IMR-90 (cell line): ENCODE measurements at regions not wholly inside any gene's neighbourhood (a gene's known extent, or its start where the extent isn't known, plus 50 kb on each side); places are given as distances from the start of the nearest gene placed in this dataset.
A peak's percentile ranks its signal among the peaks of the same experiment; 100 is the strongest.

Experiments used
- ATAC-seq: fragments of 200-7000 bp; cut with Tn5 transposase; 2 replicates; pipeline ENCODE4 v1.9.1; 2020; ENCODE audit warnings: low read depth, mild to moderate bottlenecking, moderate library complexity
- BruUV-seq: library from RNA; stranded (reverse); fragments of 400-500 nt; replicated peaks from 2 replicates; lab custom pipeline; 2021; lab: Mats Ljungman, UMichigan
- CTCF ChIA-PET: fragments of 300-600 bp; formaldehyde crosslinking; extraction: SDS; loops from one replicate; lab custom pipeline; 2021; ENCODE audit warnings: antibody characterized with exemption; lab: Yijun Ruan, JAX
- POLR2A ChIA-PET: fragments of 300-600 bp; sonication (Branson Sonifier 250); formaldehyde crosslinking; loops from one replicate; lab custom pipeline; 2022; ENCODE audit warnings: antibody characterized with exemption; ENCODE audit not compliant: unreplicated experiment; lab: Charles Lee
- DNase-seq: peaks from one replicate; pipeline ENCODE4 v3.0.0; 2013
- H2AFZ ChIP-seq: replicated peaks from 2 replicates; pipeline ENCODE3; 2013; ENCODE audit warnings: low read length, mild to moderate bottlenecking; ENCODE audit not compliant: poor library complexity
- H2AK5ac ChIP-seq: 2 replicates; pipeline ENCODE4 v1.6.1; 2013; ENCODE audit warnings: low read depth, low read length, inconsistent platforms
- H2AK9ac ChIP-seq: replicated peaks from 2 replicates; pipeline ENCODE3; 2013; ENCODE audit warnings: mild to moderate bottlenecking, low read depth, low read length, moderate library complexity; ENCODE audit not compliant: poor library complexity
- H2BK120ac ChIP-seq: 2 replicates; pipeline ENCODE4 v1.6.1; 2013; ENCODE audit warnings: low read depth, low read length, inconsistent platforms
- H2BK15ac ChIP-seq: 3 replicates; pipeline ENCODE4 v1.6.1; 2013; ENCODE audit warnings: low read depth, low read length, inconsistent platforms
- H2BK20ac ChIP-seq: 2 replicates; pipeline ENCODE4 v1.6.1; 2013; ENCODE audit warnings: low read depth, mild to moderate bottlenecking, inconsistent platforms, low read length, moderate library complexity
- H2BK5ac ChIP-seq: 2 replicates; pipeline ENCODE4 v1.6.1; 2013; ENCODE audit warnings: mild to moderate bottlenecking, low read depth, low read length, inconsistent platforms; ENCODE audit not compliant: poor library complexity, severe bottlenecking
- H3K14ac ChIP-seq: replicated peaks from 2 replicates; pipeline ENCODE4 v1.6.1; 2013; ENCODE audit warnings: low read depth, low read length, inconsistent platforms
- H3K18ac ChIP-seq: 2 replicates; pipeline ENCODE4 v1.6.1; 2013; ENCODE audit warnings: low read depth, low read length, control low read depth
- H3K23ac ChIP-seq: 2 replicates; pipeline ENCODE4 v1.6.1; 2013; ENCODE audit warnings: low read depth, low read length, inconsistent platforms
- H3K27ac ChIP-seq: 2 replicates; pipeline ENCODE4 v1.5.1; 2013; ENCODE audit warnings: mild to moderate bottlenecking, control low read depth, low read length; ENCODE audit not compliant: insufficient read depth
- H3K27me3 ChIP-seq: 2 replicates; pipeline ENCODE4 v1.6.1; 2013; ENCODE audit warnings: low read length; ENCODE audit not compliant: control insufficient read depth, insufficient read depth
- H3K36me3 ChIP-seq: 2 replicates; pipeline ENCODE4 v1.6.1; 2013; ENCODE audit warnings: low read length, mixed read lengths; ENCODE audit not compliant: control insufficient read depth, insufficient read depth
- H3K4ac ChIP-seq: 2 replicates; pipeline ENCODE4 v1.6.1; 2013; ENCODE audit warnings: low read depth, low read length, inconsistent platforms
- H3K4me1 ChIP-seq: 2 replicates; pipeline ENCODE4 v1.6.1; 2013; ENCODE audit warnings: low read length, mixed read lengths; ENCODE audit not compliant: control insufficient read depth, insufficient read depth
- H3K4me2 ChIP-seq: 2 replicates; pipeline ENCODE4 v1.6.1; 2013; ENCODE audit warnings: low read depth, mild to moderate bottlenecking, control low read depth, low read length, moderate library complexity
- H3K4me3 ChIP-seq: 2 replicates; pipeline ENCODE4 v1.5.1; 2013; ENCODE audit warnings: low read depth, mild to moderate bottlenecking, control low read depth, low read length, moderate library complexity; ENCODE audit not compliant: insufficient read depth
- H3K56ac ChIP-seq: 2 replicates; pipeline ENCODE4 v1.6.1; 2013; ENCODE audit warnings: low read length, inconsistent platforms; ENCODE audit not compliant: insufficient read depth; ENCODE audit errors: extremely low read depth
- H3K79me1 ChIP-seq, 2 experiments: 2 replicates each; pipeline ENCODE4 v1.6.1; 2013; ENCODE audit warnings: low read length in 2 of 2, inconsistent platforms in 1 of 2, low read depth in 1 of 2
- H3K9ac ChIP-seq: 2 replicates; pipeline ENCODE4 v1.6.1; 2013; ENCODE audit warnings: low read depth, low read length, control low read depth
- H3K9me1 ChIP-seq: 2 replicates; pipeline ENCODE4 v1.6.1; 2013; ENCODE audit warnings: low read length, inconsistent platforms; ENCODE audit not compliant: insufficient read depth
- H3K9me3 ChIP-seq: 2 replicates; pipeline ENCODE4 v1.6.1; 2013; ENCODE audit warnings: low read length; ENCODE audit not compliant: control insufficient read depth, insufficient read depth
- H4K20me1 ChIP-seq: 2 replicates; pipeline ENCODE4 v1.6.1; 2013; ENCODE audit warnings: low read length, inconsistent platforms; ENCODE audit not compliant: insufficient read depth
- H4K5ac ChIP-seq: 2 replicates; pipeline ENCODE4 v1.6.1; 2013; ENCODE audit warnings: mild to moderate bottlenecking, low read depth, low read length, control low read depth
- H4K8ac ChIP-seq, 2 experiments: 2 replicates each; pipeline ENCODE4 v1.6.1; 2013; ENCODE audit warnings: low read depth in 2 of 2, low read length in 2 of 2, control low read depth in 1 of 2, inconsistent platforms in 1 of 2
- H4K91ac ChIP-seq: 2 replicates; pipeline ENCODE4 v1.6.1; 2013; ENCODE audit warnings: low read depth, low read length, inconsistent platforms; ENCODE audit not compliant: insufficient read depth
- BHLHE40 ChIP-seq: fragments of 150-350 bp; IDR thresholded peaks from 2 replicates; pipeline ENCODE4 v1.6.1; 2016; ENCODE audit warnings: mild to moderate bottlenecking, low read depth, low read length
- CEBPB ChIP-seq: IDR thresholded peaks from 2 replicates; pipeline ENCODE4 v1.6.1; 2012; ENCODE audit warnings: low read depth, low read length, improper control_type of control experiment
- CHD1 ChIP-seq: IDR thresholded peaks from 2 replicates; pipeline ENCODE4 v1.6.1; 2012; ENCODE audit warnings: low read depth, low read length, improper control_type of control experiment
- FOS ChIP-seq: fragments of 150-350 bp; IDR thresholded peaks from 2 replicates; pipeline ENCODE4 v1.6.1; 2016; ENCODE audit warnings: low read depth, low read length
- MAFK ChIP-seq: IDR thresholded peaks from 2 replicates; pipeline ENCODE4 v1.6.1; 2012; ENCODE audit warnings: low read depth, low read length, improper control_type of control experiment
- MAZ ChIP-seq: IDR thresholded peaks from 2 replicates; pipeline ENCODE4 v1.6.1; 2012; ENCODE audit warnings: low read depth, mild to moderate bottlenecking, low read length, improper control_type of control experiment, moderate library complexity, borderline replicate concordance
- MXI1 ChIP-seq: IDR thresholded peaks from 2 replicates; pipeline ENCODE4 v1.6.1; 2012; ENCODE audit warnings: low read depth, mild to moderate bottlenecking, low read length, moderate library complexity, borderline replicate concordance
- NFE2L2 ChIP-seq: fragments of 150-350 bp; IDR thresholded peaks from 2 replicates; pipeline ENCODE4 v1.6.1; 2016; ENCODE audit warnings: low read depth, mild to moderate bottlenecking, low read length
- POLR2A ChIP-seq: IDR thresholded peaks from 2 replicates; pipeline ENCODE4 v1.6.1; 2012; ENCODE audit warnings: mild to moderate bottlenecking, low read depth, low read length
- RAD21 ChIP-seq: IDR thresholded peaks from 2 replicates; pipeline ENCODE4 v1.6.1; 2012; ENCODE audit warnings: low read length, improper control_type of control experiment
- RCOR1 ChIP-seq: IDR thresholded peaks from 2 replicates; pipeline ENCODE4 v1.6.1; 2012; ENCODE audit warnings: mild to moderate bottlenecking, low read length, improper control_type of control experiment; ENCODE audit not compliant: insufficient replicate concordance
- RFX5 ChIP-seq: IDR thresholded peaks from 2 replicates; pipeline ENCODE4 v1.8.0; 2012; ENCODE audit warnings: low read depth, mild to moderate bottlenecking, low read length, moderate library complexity
- SMC3 ChIP-seq: fragments of 150-350 bp; IDR thresholded peaks from 2 replicates; pipeline ENCODE4 v1.6.1; 2016; ENCODE audit warnings: low read depth, mild to moderate bottlenecking, antibody characterized with exemption, low read length, moderate library complexity
- WGBS, 2 experiments: methylation state at CpG; one replicate each; pipeline versions ENCODE4 v1.1.5 to v1.1.7; 2013; ENCODE audit warnings: missing lambda C conversion rate in 2 of 2; ENCODE audit not compliant: insufficient read length in 1 of 2; ENCODE audit errors: extremely low coverage in 2 of 2; 5-methylcytosine and 5-hydroxymethylcytosine counted together
- dilution Hi-C: fragments of 300-500 bp; cut with HindIII; formaldehyde crosslinking; loops from one replicate; pipeline ENCODE4 v1.14.3; 2018; ENCODE audit warnings: low sequenced_read_pairs; ENCODE audit not compliant: unreplicated experiment
- in situ Hi-C: fragments of 300-500 bp; cut with MboI; formaldehyde crosslinking; loops from 3 replicates; pipeline ENCODE4 v1.14.3; 2019; ENCODE audit warnings: low sequenced_read_pairs, inconsistent platforms, mixed read lengths
- intact Hi-C: fragments of 100-400 bp; cut with micrococcal nuclease; formaldehyde crosslinking; loops from 2 replicates; pipeline ENCODE4 v1.10.0; 2022
- TF ChIP-seq, protein P1 (sequence below): fragments of 150-350 bp; IDR thresholded peaks from 2 replicates; pipeline ENCODE4 v1.6.1; 2017; ENCODE audit warnings: mild to moderate bottlenecking, antibody characterized with exemption, low read length, low read depth
- TF ChIP-seq, protein P2 (sequence below): conservative IDR thresholded peaks from 2 replicates; pipeline ENCODE4 v1.5.1; 2012; ENCODE audit warnings: mild to moderate bottlenecking, low read depth, low read length, improper control_type of control experiment
- TF ChIP-seq, protein P3 (sequence below): fragments of 150-350 bp; IDR thresholded peaks from 2 replicates; pipeline ENCODE4 v1.6.1; 2016; ENCODE audit warnings: low read depth, mild to moderate bottlenecking, low read length, moderate library complexity, borderline replicate concordance

DNA sequence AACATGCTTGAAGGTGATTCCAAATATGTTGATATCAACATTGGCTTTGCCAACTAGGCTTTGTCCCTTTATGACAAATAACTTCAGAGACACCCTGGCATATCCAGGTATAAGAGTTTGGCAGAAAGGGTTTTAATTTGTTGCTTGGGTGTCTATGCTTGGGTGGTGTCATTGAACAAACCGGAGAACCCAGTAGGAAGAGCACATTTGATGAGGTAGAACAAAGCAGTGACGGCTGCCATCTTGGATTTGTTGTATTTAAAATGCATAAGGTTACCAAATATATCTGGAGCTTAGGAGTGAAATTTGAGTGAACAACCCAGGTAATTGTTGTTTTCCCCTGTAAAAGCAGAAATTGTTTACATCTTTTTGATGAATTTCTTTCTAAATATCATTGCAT is 503.7 kb upstream of the JARID2 start:
- H3K36me3 ChIP-seq = no peaks in the 10 kb centered on the region
- no peak overlapping the region for H3K23ac ChIP-seq
- intact Hi-C loops = loop anchor here (5.0 kb wide), 1 partner anchor 505 kb away; the partner anchor contains the start of gene JARID2
- H3K56ac ChIP-seq = peak overlapping the region; percentile 35; the same call in 1 of the 2 replicates
- H3K4me1 ChIP-seq = peaks cover 9% of the 10 kb centered on the region
- no peaks in the 10 kb centered on the region for H4K20me1 ChIP-seq
- H2AFZ ChIP-seq = no peak overlapping the region
- H3K4ac ChIP-seq = peak overlapping the region; percentile 67; the same call in 1 of the 2 replicates
- H4K8ac ChIP-seq = peak overlapping the region; percentile 87 to 98; a peak in 3 of 4 replicates
- H3K4me2 ChIP-seq = no peak overlapping the region
- H3K9me1 ChIP-seq = peaks cover 15% of the 10 kb centered on the region
- peak overlapping the region; percentile 99 for H2BK5ac ChIP-seq
- CTCF ChIA-PET = no interaction called here
- H3K27ac ChIP-seq = no peak overlapping the region
- WGBS, 2 experiments = no CpG with 5 or more reads among the region's 2 CpGs
- H4K5ac ChIP-seq = no peak overlapping the region
- peak overlapping the region; percentile 7; the same call in 1 of the 2 replicates for H3K18ac ChIP-seq
- no peak overlapping the region for H2AK9ac ChIP-seq
- H4K91ac ChIP-seq = peak overlapping the region; percentile 97; the same call in 1 of the 2 replicates
- no peak for DNase-seq
- H2BK15ac ChIP-seq = peak overlapping the region; percentile 98
- H3K4me3 ChIP-seq = no peak overlapping the region
- in situ Hi-C loops = no loop called here
- dilution Hi-C loops = no loop called here
- H2AK5ac ChIP-seq = peak overlapping the region; percentile 81
- TF ChIP-seq FOS = no peak
- TF ChIP-seq, protein P1, sequence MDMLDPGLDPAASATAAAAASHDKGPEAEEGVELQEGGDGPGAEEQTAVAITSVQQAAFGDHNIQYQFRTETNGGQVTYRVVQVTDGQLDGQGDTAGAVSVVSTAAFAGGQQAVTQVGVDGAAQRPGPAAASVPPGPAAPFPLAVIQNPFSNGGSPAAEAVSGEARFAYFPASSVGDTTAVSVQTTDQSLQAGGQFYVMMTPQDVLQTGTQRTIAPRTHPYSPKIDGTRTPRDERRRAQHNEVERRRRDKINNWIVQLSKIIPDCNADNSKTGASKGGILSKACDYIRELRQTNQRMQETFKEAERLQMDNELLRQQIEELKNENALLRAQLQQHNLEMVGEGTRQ = no peak
- no peak for TF ChIP-seq RCOR1
- TF ChIP-seq RAD21 = no peak
- no peak for TF ChIP-seq NFE2L2
- TF ChIP-seq, protein P2, sequence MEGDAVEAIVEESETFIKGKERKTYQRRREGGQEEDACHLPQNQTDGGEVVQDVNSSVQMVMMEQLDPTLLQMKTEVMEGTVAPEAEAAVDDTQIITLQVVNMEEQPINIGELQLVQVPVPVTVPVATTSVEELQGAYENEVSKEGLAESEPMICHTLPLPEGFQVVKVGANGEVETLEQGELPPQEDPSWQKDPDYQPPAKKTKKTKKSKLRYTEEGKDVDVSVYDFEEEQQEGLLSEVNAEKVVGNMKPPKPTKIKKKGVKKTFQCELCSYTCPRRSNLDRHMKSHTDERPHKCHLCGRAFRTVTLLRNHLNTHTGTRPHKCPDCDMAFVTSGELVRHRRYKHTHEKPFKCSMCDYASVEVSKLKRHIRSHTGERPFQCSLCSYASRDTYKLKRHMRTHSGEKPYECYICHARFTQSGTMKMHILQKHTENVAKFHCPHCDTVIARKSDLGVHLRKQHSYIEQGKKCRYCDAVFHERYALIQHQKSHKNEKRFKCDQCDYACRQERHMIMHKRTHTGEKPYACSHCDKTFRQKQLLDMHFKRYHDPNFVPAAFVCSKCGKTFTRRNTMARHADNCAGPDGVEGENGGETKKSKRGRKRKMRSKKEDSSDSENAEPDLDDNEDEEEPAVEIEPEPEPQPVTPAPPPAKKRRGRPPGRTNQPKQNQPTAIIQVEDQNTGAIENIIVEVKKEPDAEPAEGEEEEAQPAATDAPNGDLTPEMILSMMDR = no peak
- TF ChIP-seq MAFK = no peak
- no peak for TF ChIP-seq SMC3
- TF ChIP-seq, protein P3, sequence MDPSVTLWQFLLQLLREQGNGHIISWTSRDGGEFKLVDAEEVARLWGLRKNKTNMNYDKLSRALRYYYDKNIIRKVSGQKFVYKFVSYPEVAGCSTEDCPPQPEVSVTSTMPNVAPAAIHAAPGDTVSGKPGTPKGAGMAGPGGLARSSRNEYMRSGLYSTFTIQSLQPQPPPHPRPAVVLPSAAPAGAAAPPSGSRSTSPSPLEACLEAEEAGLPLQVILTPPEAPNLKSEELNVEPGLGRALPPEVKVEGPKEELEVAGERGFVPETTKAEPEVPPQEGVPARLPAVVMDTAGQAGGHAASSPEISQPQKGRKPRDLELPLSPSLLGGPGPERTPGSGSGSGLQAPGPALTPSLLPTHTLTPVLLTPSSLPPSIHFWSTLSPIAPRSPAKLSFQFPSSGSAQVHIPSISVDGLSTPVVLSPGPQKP = no peak
- no peak for TF ChIP-seq MAZ
- TF ChIP-seq CHD1 = no peak
- no peak for TF ChIP-seq MXI1
- no peak for TF ChIP-seq BHLHE40
- no peak for TF ChIP-seq CEBPB
- TF ChIP-seq POLR2A = no peak
- TF ChIP-seq RFX5 = no peak
- BruUV-seq = no TSS peak
- H2BK20ac ChIP-seq = peak overlapping the region; percentile 98
- ATAC-seq = no peak
- POLR2A ChIA-PET = no interaction called here
- peaks cover 0 to 9% of the 10 kb centered on the region in 2 experiments; a peak in 2 of 4 replicates for H3K79me1 ChIP-seq
- H2BK120ac ChIP-seq = peak overlapping the region; percentile 95
- peak overlapping the region; percentile 96 for H3K14ac ChIP-seq
- H3K27me3 ChIP-seq = no peaks in the 10 kb centered on the region
- H3K9me3 ChIP-seq = no peaks in the 10 kb centered on the region
- H3K9ac ChIP-seq = no peak overlapping the region
